ENCODE measurements at regions not wholly inside any gene's neighbourhood (a gene's known extent, or its start where the extent isn't known, plus 50 kb on each side); places are given as distances from the start of the nearest gene placed in this dataset.

GRCh38 chr19:33878030-33878544 is 81.4 kb downstream of the KCTD15 start:
- H3K4me2 ChIP-seq: no peak overlapping the region
- no peaks in the 10 kb centered on the region for H3K36me3 Mint-ChIP-seq (ENCODE audit: low read depth)
- peaks cover 21% of the 10 kb centered on the region for H3K4me1 ChIP-seq (ENCODE audit: insufficient read depth)
- no peak for TF ChIP-seq NANOG (IDR thresholded peaks at IDR 0.05; ENCODE audit: borderline replicate concordance)
- TF ChIP-seq, protein P1, sequence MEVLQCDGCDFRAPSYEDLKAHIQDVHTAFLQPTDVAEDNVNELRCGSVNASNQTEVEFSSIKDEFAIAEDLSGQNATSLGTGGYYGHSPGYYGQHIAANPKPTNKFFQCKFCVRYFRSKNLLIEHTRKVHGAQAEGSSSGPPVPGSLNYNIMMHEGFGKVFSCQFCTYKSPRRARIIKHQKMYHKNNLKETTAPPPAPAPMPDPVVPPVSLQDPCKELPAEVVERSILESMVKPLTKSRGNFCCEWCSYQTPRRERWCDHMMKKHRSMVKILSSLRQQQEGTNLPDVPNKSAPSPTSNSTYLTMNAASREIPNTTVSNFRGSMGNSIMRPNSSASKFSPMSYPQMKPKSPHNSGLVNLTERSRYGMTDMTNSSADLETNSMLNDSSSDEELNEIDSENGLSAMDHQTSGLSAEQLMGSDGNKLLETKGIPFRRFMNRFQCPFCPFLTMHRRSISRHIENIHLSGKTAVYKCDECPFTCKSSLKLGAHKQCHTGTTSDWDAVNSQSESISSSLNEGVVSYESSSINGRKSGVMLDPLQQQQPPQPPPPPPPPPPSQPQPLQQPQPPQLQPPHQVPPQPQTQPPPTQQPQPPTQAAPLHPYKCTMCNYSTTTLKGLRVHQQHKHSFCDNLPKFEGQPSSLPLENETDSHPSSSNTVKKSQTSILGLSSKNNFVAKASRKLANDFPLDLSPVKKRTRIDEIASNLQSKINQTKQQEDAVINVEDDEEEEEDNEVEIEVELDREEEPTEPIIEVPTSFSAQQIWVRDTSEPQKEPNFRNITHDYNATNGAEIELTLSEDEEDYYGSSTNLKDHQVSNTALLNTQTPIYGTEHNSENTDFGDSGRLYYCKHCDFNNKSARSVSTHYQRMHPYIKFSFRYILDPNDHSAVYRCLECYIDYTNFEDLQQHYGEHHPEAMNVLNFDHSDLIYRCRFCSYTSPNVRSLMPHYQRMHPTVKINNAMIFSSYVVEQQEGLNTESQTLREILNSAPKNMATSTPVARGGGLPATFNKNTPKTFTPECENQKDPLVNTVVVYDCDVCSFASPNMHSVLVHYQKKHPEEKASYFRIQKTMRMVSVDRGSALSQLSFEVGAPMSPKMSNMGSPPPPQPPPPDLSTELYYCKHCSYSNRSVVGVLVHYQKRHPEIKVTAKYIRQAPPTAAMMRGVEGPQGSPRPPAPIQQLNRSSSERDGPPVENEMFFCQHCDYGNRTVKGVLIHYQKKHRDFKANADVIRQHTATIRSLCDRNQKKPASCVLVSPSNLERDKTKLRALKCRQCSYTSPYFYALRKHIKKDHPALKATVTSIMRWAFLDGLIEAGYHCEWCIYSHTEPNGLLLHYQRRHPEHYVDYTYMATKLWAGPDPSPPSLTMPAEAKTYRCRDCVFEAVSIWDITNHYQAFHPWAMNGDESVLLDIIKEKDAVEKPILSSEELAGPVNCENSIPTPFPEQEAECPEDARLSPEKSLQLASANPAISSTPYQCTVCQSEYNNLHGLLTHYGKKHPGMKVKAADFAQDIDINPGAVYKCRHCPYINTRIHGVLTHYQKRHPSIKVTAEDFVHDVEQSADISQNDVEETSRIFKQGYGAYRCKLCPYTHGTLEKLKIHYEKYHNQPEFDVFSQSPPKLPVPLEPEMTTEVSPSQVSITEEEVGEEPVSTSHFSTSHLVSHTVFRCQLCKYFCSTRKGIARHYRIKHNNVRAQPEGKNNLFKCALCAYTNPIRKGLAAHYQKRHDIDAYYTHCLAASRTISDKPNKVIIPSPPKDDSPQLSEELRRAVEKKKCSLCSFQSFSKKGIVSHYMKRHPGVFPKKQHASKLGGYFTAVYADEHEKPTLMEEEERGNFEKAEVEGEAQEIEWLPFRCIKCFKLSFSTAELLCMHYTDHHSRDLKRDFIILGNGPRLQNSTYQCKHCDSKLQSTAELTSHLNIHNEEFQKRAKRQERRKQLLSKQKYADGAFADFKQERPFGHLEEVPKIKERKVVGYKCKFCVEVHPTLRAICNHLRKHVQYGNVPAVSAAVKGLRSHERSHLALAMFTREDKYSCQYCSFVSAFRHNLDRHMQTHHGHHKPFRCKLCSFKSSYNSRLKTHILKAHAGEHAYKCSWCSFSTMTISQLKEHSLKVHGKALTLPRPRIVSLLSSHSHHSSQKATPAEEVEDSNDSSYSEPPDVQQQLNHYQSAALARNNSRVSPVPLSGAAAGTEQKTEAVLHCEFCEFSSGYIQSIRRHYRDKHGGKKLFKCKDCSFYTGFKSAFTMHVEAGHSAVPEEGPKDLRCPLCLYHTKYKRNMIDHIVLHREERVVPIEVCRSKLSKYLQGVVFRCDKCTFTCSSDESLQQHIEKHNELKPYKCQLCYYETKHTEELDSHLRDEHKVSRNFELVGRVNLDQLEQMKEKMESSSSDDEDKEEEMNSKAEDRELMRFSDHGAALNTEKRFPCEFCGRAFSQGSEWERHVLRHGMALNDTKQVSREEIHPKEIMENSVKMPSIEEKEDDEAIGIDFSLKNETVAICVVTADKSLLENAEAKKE (CRISPR knock-in tag; IDR thresholded peaks at IDR 0.05): no peak
- TF ChIP-seq REST (IDR thresholded peaks at IDR 0.05; ENCODE audit: unreplicated experiment): no peak
- TF ChIP-seq EZH2phosphoT487 (IDR thresholded peaks at IDR 0.05; ENCODE audit: unreplicated experiment): no peak
- TF ChIP-seq POLR2AphosphoS5 (IDR thresholded peaks at IDR 0.05; ENCODE audit: low read depth): no peak
- TF ChIP-seq ZNF331 (CRISPR knock-in tag; IDR thresholded peaks at IDR 0.05; ENCODE audit: low read depth): no peak
- TF ChIP-seq CREB1 (CRISPR knock-in tag; IDR thresholded peaks at IDR 0.05; ENCODE audit: low read depth): no peak
- TF ChIP-seq, protein P2, sequence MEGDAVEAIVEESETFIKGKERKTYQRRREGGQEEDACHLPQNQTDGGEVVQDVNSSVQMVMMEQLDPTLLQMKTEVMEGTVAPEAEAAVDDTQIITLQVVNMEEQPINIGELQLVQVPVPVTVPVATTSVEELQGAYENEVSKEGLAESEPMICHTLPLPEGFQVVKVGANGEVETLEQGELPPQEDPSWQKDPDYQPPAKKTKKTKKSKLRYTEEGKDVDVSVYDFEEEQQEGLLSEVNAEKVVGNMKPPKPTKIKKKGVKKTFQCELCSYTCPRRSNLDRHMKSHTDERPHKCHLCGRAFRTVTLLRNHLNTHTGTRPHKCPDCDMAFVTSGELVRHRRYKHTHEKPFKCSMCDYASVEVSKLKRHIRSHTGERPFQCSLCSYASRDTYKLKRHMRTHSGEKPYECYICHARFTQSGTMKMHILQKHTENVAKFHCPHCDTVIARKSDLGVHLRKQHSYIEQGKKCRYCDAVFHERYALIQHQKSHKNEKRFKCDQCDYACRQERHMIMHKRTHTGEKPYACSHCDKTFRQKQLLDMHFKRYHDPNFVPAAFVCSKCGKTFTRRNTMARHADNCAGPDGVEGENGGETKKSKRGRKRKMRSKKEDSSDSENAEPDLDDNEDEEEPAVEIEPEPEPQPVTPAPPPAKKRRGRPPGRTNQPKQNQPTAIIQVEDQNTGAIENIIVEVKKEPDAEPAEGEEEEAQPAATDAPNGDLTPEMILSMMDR (conservative IDR thresholded peaks at IDR 0.05; ENCODE audit: low read depth in 2 of 2): no peak
- no peak for TF ChIP-seq ZNF114 (CRISPR knock-in tag; IDR thresholded peaks at IDR 0.05)
- no peak for TF ChIP-seq EZH2 (IDR thresholded peaks at IDR 0.05; ENCODE audit: low read depth, unreplicated experiment)
- TF ChIP-seq STAT1 (IDR thresholded peaks at IDR 0.05; ENCODE audit: unreplicated experiment): no peak
- TF ChIP-seq JUNB (IDR thresholded peaks at IDR 0.05; ENCODE audit: unreplicated experiment): no peak
- no peak for TF ChIP-seq ETS1 (IDR thresholded peaks at IDR 0.05)
- H3K79me2 ChIP-seq (replicated peaks; ENCODE audit: insufficient read depth): no peaks in the 10 kb centered on the region
- no peak for DNase-seq (ENCODE audit: low spot score)
- no peak; the same call in 2 of the 3 replicates for ATAC-seq
- H3K27me3 Mint-ChIP-seq (ENCODE audit: insufficient read depth, low read depth, poor library complexity): no peaks in the 10 kb centered on the region
- H3K9me3 Mint-ChIP-seq: no peaks in the 10 kb centered on the region
- no peak overlapping the region for H3K27ac Mint-ChIP-seq
- H3K27me3 ChIP-seq (ENCODE audit: insufficient read depth): no peaks in the 10 kb centered on the region
- no peaks in the 10 kb centered on the region for H4K20me1 ChIP-seq (replicated peaks; ENCODE audit: insufficient read depth)
- H2AFZ ChIP-seq: peak overlapping the region; percentile 94
- no peak overlapping the region for H3K27ac ChIP-seq (ENCODE audit: low read depth)
- H3F3A ChIP-seq (replicated peaks; ENCODE audit: low read depth): no peaks in the 10 kb centered on the region
- H3K4me1 Mint-ChIP-seq: peaks cover 22% of the 10 kb centered on the region
- no peaks in the 10 kb centered on the region for H3K36me3 ChIP-seq (ENCODE audit: insufficient read depth)
- H3K4me3 ChIP-seq: no peak overlapping the region
- H3K9me2 ChIP-seq (ENCODE audit: insufficient read depth): no peaks in the 10 kb centered on the region
- H3K4me3 Mint-ChIP-seq: no peak overlapping the region

All from GM23338 (cell line).